ENCODE measurements at regions not wholly inside any gene's neighbourhood (a gene's known extent, or its start where the extent isn't known, plus 50 kb on each side); places are given as distances from the start of the nearest gene placed in this dataset.

- Histone ChIP-seq H3K36me3 (ENCODE audit: control insufficient read depth, insufficient read depth, low read length) (no peaks in the 10 kb centered on the region), H3K27me3 (ENCODE audit: control insufficient read depth, insufficient read depth, low read length) (no peaks in the 10 kb centered on the region), H3K4me3 (ENCODE audit: low read depth, low read length) (no peak overlapping the region)
- TF ChIP-seq, protein P1, sequence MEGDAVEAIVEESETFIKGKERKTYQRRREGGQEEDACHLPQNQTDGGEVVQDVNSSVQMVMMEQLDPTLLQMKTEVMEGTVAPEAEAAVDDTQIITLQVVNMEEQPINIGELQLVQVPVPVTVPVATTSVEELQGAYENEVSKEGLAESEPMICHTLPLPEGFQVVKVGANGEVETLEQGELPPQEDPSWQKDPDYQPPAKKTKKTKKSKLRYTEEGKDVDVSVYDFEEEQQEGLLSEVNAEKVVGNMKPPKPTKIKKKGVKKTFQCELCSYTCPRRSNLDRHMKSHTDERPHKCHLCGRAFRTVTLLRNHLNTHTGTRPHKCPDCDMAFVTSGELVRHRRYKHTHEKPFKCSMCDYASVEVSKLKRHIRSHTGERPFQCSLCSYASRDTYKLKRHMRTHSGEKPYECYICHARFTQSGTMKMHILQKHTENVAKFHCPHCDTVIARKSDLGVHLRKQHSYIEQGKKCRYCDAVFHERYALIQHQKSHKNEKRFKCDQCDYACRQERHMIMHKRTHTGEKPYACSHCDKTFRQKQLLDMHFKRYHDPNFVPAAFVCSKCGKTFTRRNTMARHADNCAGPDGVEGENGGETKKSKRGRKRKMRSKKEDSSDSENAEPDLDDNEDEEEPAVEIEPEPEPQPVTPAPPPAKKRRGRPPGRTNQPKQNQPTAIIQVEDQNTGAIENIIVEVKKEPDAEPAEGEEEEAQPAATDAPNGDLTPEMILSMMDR (IDR thresholded peaks at IDR 0.05; ENCODE audit: insufficient read depth, low read length, poor library complexity, severe bottlenecking) = no peak
- no peak for DNase-seq (ENCODE audit: low read depth)
Measured at GRCh38 chr10:83809001-83809400, 330.3 kb upstream of the GHITM start.

DNA sequence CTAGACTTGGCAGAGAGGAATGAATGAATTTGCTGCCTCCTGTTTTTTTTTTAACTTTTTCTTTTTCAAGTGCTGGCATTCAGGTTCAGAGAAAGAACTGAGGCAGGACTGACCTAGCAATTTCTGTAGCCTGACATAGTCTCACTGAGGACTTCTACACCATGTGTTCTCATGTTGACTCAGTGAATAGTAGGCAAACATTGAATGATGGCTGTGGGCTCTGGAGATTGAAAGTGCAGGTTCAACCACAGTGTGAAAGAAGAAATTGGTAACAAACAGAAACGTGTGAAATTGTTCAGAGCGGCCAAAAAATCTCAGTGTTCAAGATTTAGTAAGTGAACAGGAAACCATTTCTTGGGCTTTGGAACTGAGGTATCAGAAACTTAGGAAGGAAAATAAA, 322.4 kb upstream of the GHITM start:
- no peak overlapping the region for H3K4me3 ChIP-seq (ENCODE audit: low read depth, low read length)
- DNase-seq (ENCODE audit: low read depth) = no peak
- H3K27me3 ChIP-seq (ENCODE audit: control insufficient read depth, insufficient read depth, low read length) = no peaks in the 10 kb centered on the region
- H3K36me3 ChIP-seq (ENCODE audit: control insufficient read depth, insufficient read depth, low read length) = no peaks in the 10 kb centered on the region
- TF ChIP-seq, protein P1 (IDR thresholded peaks at IDR 0.05; ENCODE audit: insufficient read depth, low read length, poor library complexity, severe bottlenecking) = no peak

- Histone ChIP-seq H3K4me3 (ENCODE audit: low read depth, low read length) (no peak overlapping the region), H3K27me3 (ENCODE audit: control insufficient read depth, insufficient read depth, low read length) (no peaks in the 10 kb centered on the region), H3K36me3 (ENCODE audit: control insufficient read depth, insufficient read depth, low read length) (no peaks in the 10 kb centered on the region)
- no peak for DNase-seq (ENCODE audit: low read depth)
- TF ChIP-seq, protein P1 (IDR thresholded peaks at IDR 0.05; ENCODE audit: insufficient read depth, low read length, poor library complexity, severe bottlenecking) = no peak
Measured at GRCh38 chr10:83817797-83818196, 321.5 kb upstream of the GHITM start.

DNA sequence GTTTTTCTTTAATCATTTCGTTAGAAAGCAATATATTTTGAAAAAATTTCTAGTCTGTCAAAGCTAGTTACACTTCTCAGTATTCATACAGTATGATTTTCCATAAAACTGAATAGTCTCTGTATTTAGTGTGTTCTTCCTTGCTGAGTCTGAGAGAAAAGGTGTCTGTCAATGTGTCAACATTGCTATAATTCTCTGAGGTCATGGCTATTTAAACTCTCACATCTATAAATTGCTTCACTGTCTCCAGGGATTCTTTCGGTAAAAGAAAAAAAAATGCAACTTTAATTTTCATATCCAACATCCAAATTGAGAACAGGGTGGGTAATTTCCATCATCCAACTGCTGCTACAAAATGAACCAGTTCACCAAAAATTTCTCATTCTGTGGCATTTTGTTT, 319.7 kb upstream of the GHITM start:
- Histone ChIP-seq H3K36me3 (ENCODE audit: control insufficient read depth, insufficient read depth, low read length) (no peaks in the 10 kb centered on the region), H3K4me3 (ENCODE audit: low read depth, low read length) (no peak overlapping the region), H3K27me3 (ENCODE audit: control insufficient read depth, insufficient read depth, low read length) (no peaks in the 10 kb centered on the region)
- no peak for DNase-seq (ENCODE audit: low read depth)
- TF ChIP-seq, protein P1 (IDR thresholded peaks at IDR 0.05; ENCODE audit: insufficient read depth, low read length, poor library complexity, severe bottlenecking) = no peak

GRCh38 chr10:83820033-83820432, 319.3 kb upstream of the GHITM start:
- Histone ChIP-seq H3K36me3 (ENCODE audit: control insufficient read depth, insufficient read depth, low read length) (no peaks in the 10 kb centered on the region), H3K4me3 (ENCODE audit: low read depth, low read length) (no peak overlapping the region), H3K27me3 (ENCODE audit: control insufficient read depth, insufficient read depth, low read length) (no peaks in the 10 kb centered on the region)
- no peak for DNase-seq (ENCODE audit: low read depth)
- TF ChIP-seq, protein P1 (IDR thresholded peaks at IDR 0.05; ENCODE audit: insufficient read depth, low read length, poor library complexity, severe bottlenecking) = no peak

- no peak for DNase-seq (ENCODE audit: low read depth)
- H3K36me3 ChIP-seq (ENCODE audit: control insufficient read depth, insufficient read depth, low read length) = no peaks in the 10 kb centered on the region
- TF ChIP-seq, protein P1 (IDR thresholded peaks at IDR 0.05; ENCODE audit: insufficient read depth, low read length, poor library complexity, severe bottlenecking) = no peak
- no peak overlapping the region for H3K4me3 ChIP-seq (ENCODE audit: low read depth, low read length)
- H3K27me3 ChIP-seq (ENCODE audit: control insufficient read depth, insufficient read depth, low read length) = no peaks in the 10 kb centered on the region
Measured at GRCh38 chr10:83824099-83824498, 315.2 kb upstream of the GHITM start.

All from kidney epithelial cell (primary cell).